Retinal pigment epithelial cell (primary cell): ENCODE measurements at regions not wholly inside any gene's neighbourhood (a gene's known extent, or its start where the extent isn't known, plus 50 kb on each side); places are given as distances from the start of the nearest gene placed in this dataset.
A peak's percentile ranks its signal among the peaks of the same experiment; 100 is the strongest.

ENCODE experiments used
- DNase-seq: peaks from one replicate; pipeline ENCODE4 v3.0.0-alpha.2; 2010; ENCODE audit warnings: low read depth
- H3K4me3 ChIP-seq: 2 replicates; pipeline ENCODE4 v1.5.1; 2011; ENCODE audit warnings: mild to moderate bottlenecking, low read length, control low read depth, moderate library complexity
- CTCF ChIP-seq: conservative IDR thresholded peaks from 2 replicates; pipeline ENCODE4 v1.5.1; 2011; ENCODE audit warnings: low read depth, low read length, control low read depth, inconsistent platforms

GRCh38 chr3:156605686-156606605, 51.0 kb upstream of the SSR3 start:
- no peak for TF ChIP-seq CTCF
- H3K4me3 ChIP-seq = peak overlapping the region; percentile 41
- DNase-seq = peak; percentile 82

GRCh38 chr3:156604642-156605144, 49.8 kb upstream of the SSR3 start:
- DNase-seq = no peak
- H3K4me3 ChIP-seq = no peak overlapping the region
- no peak for TF ChIP-seq CTCF
